HEK293T (cell line): ENCODE measurements at regions not wholly inside any gene's neighbourhood (a gene's known extent, or its start where the extent isn't known, plus 50 kb on each side); places are given as distances from the start of the nearest gene placed in this dataset.

Experiments
- CTCF ChIA-PET: fragments of 350-600 bp; formaldehyde crosslinking; extraction: SDS; loops from one replicate; lab custom pipeline; 2021; ENCODE audit warnings: antibody characterized with exemption, inconsistent platforms; lab: Yijun Ruan, JAX
- POLR2A ChIA-PET: fragments of 350-600 bp; formaldehyde crosslinking; extraction: SDS; loops from one replicate; lab custom pipeline; 2020; ENCODE audit warnings: antibody characterized with exemption, inconsistent platforms; lab: Yijun Ruan, JAX
- DNase-seq: peaks from one replicate; pipeline ENCODE4 v3.0.0; 2012; ENCODE audit warnings: mixed read lengths; ENCODE audit errors: extremely low spot score
- ARNT ChIP-seq: fragments of 450-650 bp; IDR thresholded peaks from 2 replicates; pipeline ENCODE4 v1.6.1; 2017; ENCODE audit warnings: mild to moderate bottlenecking
- BHLHE40 ChIP-seq: fragments of 450-650 bp; IDR thresholded peaks from 2 replicates; pipeline ENCODE4 v1.6.1; 2016; ENCODE audit warnings: mild to moderate bottlenecking, moderate library complexity, borderline replicate concordance
- CTBP1 ChIP-seq: fragments of 450-650 bp; IDR thresholded peaks from 2 replicates; pipeline ENCODE4 v1.6.1; 2016; ENCODE audit warnings: borderline replicate concordance
- ELF4 ChIP-seq: fragments of 450-650 bp; IDR thresholded peaks from 2 replicates; pipeline ENCODE4 v1.6.1; 2017; ENCODE audit warnings: antibody characterized with exemption
- FOXA1 ChIP-seq: fragments of 450-650 bp; IDR thresholded peaks from 2 replicates; pipeline ENCODE4 v1.6.1; 2016; ENCODE audit warnings: mild to moderate bottlenecking
- FOXK2 ChIP-seq: fragments of 450-650 bp; IDR thresholded peaks from 2 replicates; pipeline ENCODE4 v1.6.1; 2016; ENCODE audit warnings: mild to moderate bottlenecking
- FOXM1 ChIP-seq: fragments of 450-650 bp; IDR thresholded peaks from 2 replicates; pipeline ENCODE4 v1.6.1; 2017; ENCODE audit warnings: mild to moderate bottlenecking, borderline replicate concordance
- HDGF ChIP-seq: fragments of 450-650 bp; IDR thresholded peaks from 2 replicates; pipeline ENCODE4 v1.6.1; 2017; ENCODE audit warnings: antibody characterized with exemption, borderline replicate concordance
- L3MBTL2 ChIP-seq: fragments of 450-650 bp; conservative IDR thresholded peaks from 2 replicates; pipeline ENCODE4 v1.6.1; 2016; ENCODE audit warnings: mild to moderate bottlenecking
- LEF1 ChIP-seq: fragments of 450-650 bp; IDR thresholded peaks from 2 replicates; pipeline ENCODE4 v1.6.1; 2017; ENCODE audit warnings: mild to moderate bottlenecking, borderline replicate concordance
- NFRKB ChIP-seq: fragments of 450-650 bp; IDR thresholded peaks from 2 replicates; pipeline ENCODE4 v1.6.1; 2016; ENCODE audit warnings: mild to moderate bottlenecking, moderate library complexity
- PKNOX1 ChIP-seq: fragments of 450-650 bp; IDR thresholded peaks from 2 replicates; pipeline ENCODE4 v1.6.1; 2016
- SP1 ChIP-seq: fragments of 450-650 bp; IDR thresholded peaks from 2 replicates; pipeline ENCODE4 v1.6.1; 2017
- SUZ12 ChIP-seq: fragments of 450-650 bp; IDR thresholded peaks from 2 replicates; pipeline ENCODE4 v1.6.1; 2016; ENCODE audit warnings: mild to moderate bottlenecking
- TARDBP ChIP-seq: fragments of 450-650 bp; IDR thresholded peaks from 2 replicates; pipeline ENCODE4 v1.6.1; 2016
- ZNF384 ChIP-seq: fragments of 450-650 bp; IDR thresholded peaks from 2 replicates; pipeline ENCODE4 v1.6.1; 2016

DNA sequence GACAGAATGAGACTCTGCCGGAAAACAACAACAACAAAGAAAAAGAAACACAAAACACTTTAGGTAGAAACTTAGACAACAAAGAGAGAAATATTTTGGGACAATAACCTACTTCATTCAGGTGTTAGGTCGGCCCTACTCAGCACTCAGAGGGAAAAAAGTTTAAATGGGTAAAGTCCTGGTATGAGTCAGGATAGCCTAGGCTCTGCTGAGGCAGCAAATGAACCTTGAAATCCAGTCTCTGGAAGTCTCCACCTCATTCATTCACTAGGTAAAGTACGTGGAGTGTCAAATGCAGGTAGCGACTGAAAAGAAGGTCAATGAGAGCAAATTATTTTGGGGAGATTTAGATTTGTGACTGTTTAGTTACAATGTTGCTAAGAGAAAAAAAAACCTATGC, 127.4 kb downstream of the FHDC1 start:
- ChIA-PET POLR2A (no interaction called here), CTCF (no interaction called here)

GRCh38 chr4:153064571-153064970, 128.4 kb downstream of the FHDC1 start:
- ChIA-PET POLR2A (no interaction called here), CTCF (interaction anchor here (0.5 kb wide), 1 partner anchor 86 kb away, joined by 3 read pairs; no protein-coding TSS in a partner anchor)
- no peak for TF ChIP-seq CTBP1
- TF ChIP-seq SUZ12: no peak
- TF ChIP-seq L3MBTL2: no peak
- TF ChIP-seq NFRKB: no peak
- TF ChIP-seq TARDBP: no peak
- no peak for TF ChIP-seq FOXK2
- no peak for TF ChIP-seq FOXM1
- no peak for TF ChIP-seq HDGF
- no peak for TF ChIP-seq BHLHE40
- no peak for TF ChIP-seq ARNT
- TF ChIP-seq SP1: no peak
- TF ChIP-seq ZNF384: no peak
- no peak for TF ChIP-seq LEF1
- DNase-seq: no peak

More for the DNA sequence above, 127.4 kb downstream of the FHDC1 start:
- TF ChIP-seq LEF1 (no peak), ELF4 (no peak), CTBP1 (no peak)
- no peak for DNase-seq

DNA sequence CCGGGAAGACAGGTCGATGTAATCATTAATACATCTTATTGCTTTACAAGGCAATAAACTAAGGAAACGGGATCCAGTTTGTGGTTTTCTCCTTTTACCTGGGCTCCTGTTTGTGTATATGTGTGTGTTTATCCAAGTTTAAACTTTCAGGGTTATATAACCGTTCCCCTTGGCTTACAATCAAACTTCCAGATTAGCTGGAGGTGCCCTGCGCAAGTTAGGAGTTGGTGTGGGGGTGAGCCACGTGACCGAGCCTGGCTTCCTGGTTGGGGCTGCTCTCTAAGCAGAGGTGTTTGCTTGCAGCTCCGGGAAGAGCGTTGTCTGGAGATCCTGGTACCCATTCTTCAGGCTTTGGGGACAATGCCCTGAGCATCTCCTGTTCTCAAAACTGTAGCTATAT, 129.2 kb downstream of the FHDC1 start:
- ChIA-PET POLR2A (interaction anchor here (1.1 kb wide), 1 partner anchor 9 kb away, joined by 3 read pairs; no protein-coding TSS in a partner anchor), CTCF (interaction anchor here (0.5 kb wide), 1 partner anchor 86 kb away, joined by 3 read pairs; no protein-coding TSS in a partner anchor)

GRCh38 chr4:153067376-153067775, 131.3 kb downstream of the FHDC1 start:
- no peak for TF ChIP-seq CTBP1
- TF ChIP-seq FOXA1: no peak
- TF ChIP-seq SP1: no peak
- TF ChIP-seq BHLHE40: no peak
- no peak for TF ChIP-seq TARDBP
- TF ChIP-seq ARNT: no peak
- no peak for TF ChIP-seq ZNF384
- no peak for TF ChIP-seq SUZ12
- TF ChIP-seq FOXM1: no peak
- ChIA-PET POLR2A (no interaction called here), CTCF (no interaction called here)
- no peak for DNase-seq

More for the DNA sequence above, 129.2 kb downstream of the FHDC1 start:
- DNase-seq: no peak
- TF ChIP-seq LEF1 (no peak), L3MBTL2 (no peak), BHLHE40 (no peak), SP1 (no peak), HDGF (no peak), FOXM1 (no peak), PKNOX1 (no peak), FOXA1 (no peak)

- DNase-seq: no peak
- POLR2A ChIA-PET: no interaction called here
- CTCF ChIA-PET: no interaction called here
- TF ChIP-seq FOXM1: no peak
- TF ChIP-seq CTBP1: no peak
- no peak for TF ChIP-seq L3MBTL2
- no peak for TF ChIP-seq SUZ12
- TF ChIP-seq HDGF: no peak
- no peak for TF ChIP-seq ARNT
- TF ChIP-seq FOXK2: no peak
- TF ChIP-seq BHLHE40: no peak
- TF ChIP-seq ZNF384: no peak
- TF ChIP-seq TARDBP: no peak
- no peak for TF ChIP-seq SP1
- no peak for TF ChIP-seq ELF4
- no peak for TF ChIP-seq NFRKB
- no peak for TF ChIP-seq LEF1
- TF ChIP-seq PKNOX1: no peak
- no peak for TF ChIP-seq FOXA1
Measured at GRCh38 chr4:153068751-153069150, 132.6 kb downstream of the FHDC1 start.

DNA sequence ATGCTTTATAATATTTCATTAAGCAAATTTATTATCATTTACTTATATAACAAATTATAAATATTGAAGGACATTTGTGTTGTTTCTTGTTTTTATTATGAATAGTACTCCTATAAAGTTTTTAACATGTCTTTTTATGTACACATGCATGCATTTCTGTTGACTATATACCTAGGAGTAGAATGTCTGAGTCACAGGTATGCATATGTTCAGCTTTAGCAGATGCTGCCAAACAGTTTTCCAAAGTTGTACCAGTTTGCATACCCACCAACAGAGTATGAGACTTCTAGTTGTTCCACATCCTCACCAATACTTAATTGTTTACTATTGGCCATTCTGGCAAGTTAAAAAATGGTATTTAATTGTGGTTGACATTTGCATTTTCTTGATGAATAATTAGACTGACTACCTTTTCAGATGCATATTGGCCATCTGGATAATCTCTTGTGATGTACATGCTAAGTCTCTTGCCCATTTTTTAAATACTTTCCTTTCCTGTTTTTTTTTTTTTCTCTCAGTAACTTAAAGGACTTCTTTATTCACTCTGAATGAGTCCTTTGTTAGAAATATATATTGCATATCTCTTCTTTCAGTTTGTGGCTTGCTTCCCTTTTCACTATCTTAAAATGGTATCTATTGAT, 132.2 kb upstream of the TRIM2 start:
- no peak for DNase-seq
- no peak for TF ChIP-seq SP1
- no peak for TF ChIP-seq PKNOX1
- no peak for TF ChIP-seq ELF4
- TF ChIP-seq SUZ12: no peak
- TF ChIP-seq LEF1: no peak
- no peak for TF ChIP-seq BHLHE40
- TF ChIP-seq FOXA1: no peak
- TF ChIP-seq FOXM1: no peak
- no peak for TF ChIP-seq FOXK2
- TF ChIP-seq ARNT: no peak
- no peak for TF ChIP-seq TARDBP
- no peak for TF ChIP-seq ZNF384
- no peak for TF ChIP-seq HDGF
- TF ChIP-seq NFRKB: no peak
- TF ChIP-seq L3MBTL2: no peak
- no peak for TF ChIP-seq CTBP1
- ChIA-PET CTCF (no interaction called here), POLR2A (no interaction called here)
